HG03039 (cell line): ENCODE measurements at regions not wholly inside any gene's neighbourhood (a gene's known extent, or its start where the extent isn't known, plus 50 kb on each side); places are given as distances from the start of the nearest gene placed in this dataset.

Experiments
- ATAC-seq: cut with Tn5 transposase; IDR thresholded peaks from one replicate; pipeline ENCODE4 v1.9.1; 2021; ENCODE audit warnings: mild to moderate bottlenecking, moderate library complexity; ENCODE audit not compliant: unreplicated experiment

GRCh38 chr2:196433116-196433515 is 206.4 kb upstream of the CCDC150 start:
- ATAC-seq: no peak

GRCh38 chr2:196434217-196434616 is 205.3 kb upstream of the CCDC150 start:
- no peak for ATAC-seq

DNA sequence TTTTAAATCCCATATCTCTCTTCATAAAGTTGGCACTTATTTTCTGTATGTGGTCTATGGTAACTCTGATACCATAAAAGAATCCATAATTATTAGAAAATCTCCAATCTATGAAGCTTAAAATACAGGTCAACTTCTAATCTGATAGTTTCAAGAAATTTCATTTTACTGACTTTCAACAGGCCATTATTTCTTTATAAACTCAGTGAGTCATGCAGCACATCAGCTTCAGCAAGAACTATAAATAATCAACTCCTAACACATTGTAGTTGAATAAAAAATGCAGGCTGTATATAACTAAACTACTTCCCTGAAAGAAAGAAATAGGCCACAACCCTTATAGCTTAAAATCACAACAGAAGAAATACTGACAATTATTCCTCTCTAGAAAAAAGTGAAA is 204.3 kb upstream of the CCDC150 start:
- no peak for ATAC-seq

- no peak for ATAC-seq
These were observed 201.9 kb upstream of the CCDC150 start for GRCh38 chr2:196437626-196438025.

DNA sequence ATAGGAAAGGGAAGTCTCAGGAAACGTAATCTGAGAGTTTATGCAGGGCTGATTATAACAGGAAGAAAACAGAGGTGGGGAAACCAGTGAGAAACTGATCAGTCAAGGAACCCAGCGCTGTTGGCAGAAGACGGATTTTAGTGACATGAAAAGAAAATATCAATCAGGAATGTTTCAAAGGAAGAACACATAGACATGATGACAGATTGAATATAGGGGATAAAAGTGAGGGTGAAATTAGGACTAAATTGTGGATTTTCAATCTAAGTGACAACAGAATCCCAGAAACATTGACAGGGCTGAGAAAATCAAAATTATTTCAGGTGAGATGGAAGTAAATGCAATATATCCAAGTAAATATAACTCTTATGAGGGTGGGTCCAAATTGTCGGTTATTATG is 199.8 kb upstream of the CCDC150 start:
- no peak for ATAC-seq

- no peak for ATAC-seq
These were observed 199.1 kb upstream of the CCDC150 start for GRCh38 chr2:196440413-196440812.

DNA sequence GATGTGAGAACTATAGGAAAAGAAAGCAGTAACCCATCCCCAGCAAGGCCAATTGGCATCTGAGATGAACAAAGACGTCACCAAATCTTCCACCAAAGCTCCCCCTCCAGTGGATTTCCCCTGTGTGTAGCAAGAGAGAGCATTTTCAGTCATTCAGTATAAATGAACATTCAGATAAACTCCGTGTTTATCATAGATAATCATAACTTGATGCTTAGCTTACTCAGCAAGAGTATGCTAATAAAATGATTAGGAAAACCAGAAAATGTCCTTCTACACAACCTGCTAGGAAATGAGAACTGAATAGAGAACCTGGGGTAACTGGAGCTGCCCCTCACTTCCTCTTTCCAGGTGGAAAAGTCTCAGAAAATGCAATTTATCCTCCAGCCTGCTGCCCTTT is 198.0 kb upstream of the CCDC150 start:
- ATAC-seq: peak; percentile 57

DNA sequence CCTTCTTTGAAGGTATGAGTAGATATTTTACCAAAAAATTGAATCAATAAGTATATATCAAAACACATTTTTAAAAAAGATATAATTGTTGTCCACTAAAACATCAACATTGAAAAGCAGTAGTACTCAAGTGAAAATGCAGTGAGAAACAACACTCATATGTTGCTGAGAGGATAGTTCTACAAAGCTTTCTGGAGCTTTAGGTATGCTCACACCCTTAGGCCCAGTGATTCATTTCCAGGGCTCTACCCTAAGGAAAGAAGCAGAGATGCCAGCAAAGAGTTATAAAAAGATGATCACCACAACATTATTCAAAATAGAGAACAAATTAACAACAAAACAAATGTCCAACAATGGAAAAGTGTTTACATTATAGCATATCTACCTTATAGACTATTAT is 197.3 kb upstream of the CCDC150 start:
- ATAC-seq: no peak

DNA sequence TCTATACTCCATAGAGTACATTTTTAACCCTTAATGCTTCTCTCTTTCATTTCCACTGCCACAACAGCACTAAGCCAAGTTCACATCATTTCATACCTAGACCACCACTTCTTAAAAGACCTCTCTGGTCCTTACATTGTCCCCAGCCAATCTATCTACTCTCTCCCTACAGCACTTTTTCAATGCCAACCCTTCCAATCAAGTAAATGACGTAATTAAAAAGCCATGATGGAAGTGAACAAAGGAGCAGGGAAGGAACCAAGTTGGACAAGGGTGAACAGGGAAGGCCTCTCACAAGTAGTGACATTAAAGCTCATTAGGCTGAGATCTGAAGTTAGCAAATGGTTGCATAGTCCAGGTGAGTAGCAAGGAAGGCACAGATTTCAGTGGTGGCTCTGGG is 195.1 kb upstream of the CCDC150 start:
- ATAC-seq: no peak

- no peak for ATAC-seq
These were observed 193.5 kb upstream of the CCDC150 start for GRCh38 chr2:196445991-196446390.

DNA sequence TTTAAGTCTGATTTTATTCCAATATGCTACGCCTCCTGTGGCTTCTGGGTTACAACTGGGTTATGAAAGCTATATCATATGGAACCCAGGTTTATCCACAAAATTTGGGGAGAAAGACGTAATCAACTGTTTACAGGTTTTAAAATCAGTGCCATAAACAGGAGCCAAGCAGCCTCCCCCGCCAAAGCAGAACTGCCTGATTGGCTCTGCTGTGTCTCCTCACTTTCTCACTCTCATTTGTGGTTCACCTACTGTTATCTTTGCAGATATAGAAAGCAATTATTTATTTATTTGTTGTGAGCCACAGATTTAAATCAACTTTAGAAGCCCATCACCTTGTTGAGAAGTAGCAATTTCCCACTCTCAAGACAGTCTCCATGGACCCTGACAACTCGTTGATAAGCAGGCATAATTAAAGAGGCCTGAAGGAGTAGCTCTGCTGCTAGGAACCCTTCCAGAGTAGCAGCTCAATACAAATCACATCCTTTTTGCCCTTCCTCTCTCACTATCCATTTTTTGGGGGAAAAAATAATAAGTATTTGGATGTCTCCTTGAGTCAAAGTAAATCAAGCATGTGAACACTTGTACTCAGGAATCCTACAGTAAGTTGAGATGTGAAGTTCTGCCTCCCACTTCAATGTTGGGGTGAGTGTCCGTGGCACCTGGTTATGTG is 191.0 kb upstream of the CCDC150 start:
- ATAC-seq: no peak

- peak; percentile 59 for ATAC-seq
These were observed 190.4 kb upstream of the CCDC150 start for GRCh38 chr2:196449083-196449482.

DNA sequence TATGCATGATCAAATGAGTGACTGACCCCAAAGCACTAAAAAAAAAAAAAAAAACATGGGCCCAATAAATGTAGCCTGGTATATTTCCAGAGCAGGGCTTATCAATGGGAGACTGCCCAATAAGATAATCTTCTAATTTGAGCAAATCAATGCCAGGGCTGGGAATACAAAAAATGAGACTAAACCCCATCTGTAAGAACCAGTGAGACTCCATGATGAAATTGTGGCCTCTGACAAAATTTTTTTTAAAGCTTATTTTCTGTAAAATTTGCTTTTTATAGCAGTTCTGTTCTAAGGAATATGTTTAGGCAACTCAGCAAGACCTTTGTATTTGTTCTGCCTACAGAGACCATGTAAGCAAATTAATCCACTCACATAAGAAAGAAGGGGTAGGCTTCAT is 186.8 kb upstream of the CCDC150 start:
- ATAC-seq: no peak

DNA sequence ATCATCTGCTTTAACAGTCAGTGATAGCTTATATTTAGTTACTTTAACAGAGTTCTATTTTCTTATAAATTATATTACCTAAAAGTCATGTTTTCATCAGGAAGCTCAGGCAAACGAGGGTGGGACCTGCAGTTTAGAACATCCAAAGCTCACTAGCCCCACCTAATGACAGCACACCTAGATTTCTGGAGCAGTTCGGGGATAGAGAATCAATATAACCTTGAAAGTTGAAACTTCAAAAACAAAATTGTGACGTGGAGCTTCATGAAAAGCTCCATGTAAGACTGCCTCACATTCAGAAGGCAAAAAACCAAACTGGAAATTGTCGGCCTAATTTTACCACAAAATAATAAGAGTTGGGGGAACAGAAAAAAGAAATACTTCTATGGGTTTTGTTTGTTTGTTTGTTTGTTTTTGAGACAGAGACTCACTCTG is 185.9 kb upstream of the CCDC150 start:
- peak; percentile 65 for ATAC-seq

DNA sequence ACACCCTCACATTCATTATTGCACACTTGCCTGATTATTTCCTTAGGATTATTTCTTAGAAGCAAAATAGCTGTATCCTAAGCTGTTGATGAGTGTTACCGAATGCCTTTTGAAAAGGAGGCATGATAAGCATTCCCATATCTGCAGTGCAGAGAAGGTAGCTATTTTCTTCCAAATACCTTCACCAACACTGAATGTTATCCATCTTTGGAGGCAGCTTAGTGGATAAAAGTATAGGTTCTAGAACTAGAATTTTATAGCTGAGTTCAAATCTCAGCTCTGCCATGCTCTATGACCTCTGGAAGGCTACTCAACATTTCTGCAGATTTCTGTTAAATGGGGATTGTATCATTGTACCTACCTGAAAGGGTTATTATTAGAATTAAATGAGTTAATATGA is 185.0 kb upstream of the CCDC150 start:
- ATAC-seq: no peak

GRCh38 chr2:196459539-196459938 is 180.0 kb upstream of the CCDC150 start:
- peak; percentile 72 for ATAC-seq

DNA sequence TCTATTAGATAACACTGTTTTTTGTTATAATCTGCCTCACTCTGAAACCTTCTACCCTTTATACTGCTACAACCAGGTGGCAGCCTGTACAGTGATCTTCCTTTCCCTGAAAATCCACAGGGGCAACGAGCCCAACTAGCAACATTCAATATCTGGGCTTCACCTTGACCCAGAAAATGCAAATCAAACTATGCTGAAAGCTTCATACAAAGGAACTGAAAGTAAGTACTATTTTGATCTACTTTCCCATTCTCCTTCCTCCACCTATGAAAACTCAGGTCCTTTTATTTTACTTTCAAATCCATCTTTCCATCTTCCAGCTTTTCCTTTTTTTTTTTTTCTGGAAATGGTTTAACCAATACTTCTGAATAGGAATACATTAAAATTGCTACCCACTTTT is 175.8 kb upstream of the CCDC150 start:
- ATAC-seq: no peak

DNA sequence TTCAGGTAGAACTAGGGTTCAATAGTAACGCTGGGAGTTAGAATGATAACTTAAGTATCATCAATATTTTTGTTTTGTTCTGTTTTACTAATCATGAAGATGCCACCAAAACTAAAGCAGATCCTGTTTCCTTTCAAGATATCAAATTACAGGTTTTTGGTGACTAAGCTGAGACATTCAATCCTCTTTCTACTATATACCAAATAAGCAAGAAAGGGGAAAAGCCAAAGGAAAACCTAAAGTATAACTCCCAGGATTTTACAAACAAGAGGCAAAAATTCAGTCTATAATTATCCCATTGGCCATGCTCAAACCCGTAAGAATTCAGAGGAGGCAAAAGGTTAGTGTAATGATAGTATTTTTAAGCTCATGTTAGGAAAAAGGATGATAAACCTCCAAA is 175.2 kb upstream of the CCDC150 start:
- no peak for ATAC-seq

DNA sequence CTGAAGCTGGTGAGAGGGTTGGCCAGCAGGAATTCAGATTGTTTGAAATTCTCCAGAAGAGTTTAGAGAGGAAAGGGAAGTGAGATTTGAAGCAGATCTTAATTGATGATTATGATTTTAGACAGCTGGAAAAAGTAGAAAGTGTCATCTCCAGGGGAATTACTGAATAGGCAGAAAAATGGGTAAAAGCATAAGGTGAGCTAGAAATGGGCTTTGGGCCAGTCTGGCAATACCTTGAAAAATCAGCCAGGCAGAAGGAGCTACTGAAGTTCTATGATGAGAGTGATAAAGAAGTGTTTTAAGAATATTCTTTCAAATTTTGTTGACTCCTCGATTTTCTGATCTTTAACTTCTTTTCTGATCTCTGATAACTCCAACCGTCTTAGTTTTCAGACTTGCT is 172.9 kb upstream of the CCDC150 start:
- no peak for ATAC-seq

- ATAC-seq: no peak
These were observed 171.1 kb upstream of the CCDC150 start for GRCh38 chr2:196468394-196468793.

- no peak for ATAC-seq
These were observed 165.9 kb upstream of the CCDC150 start for GRCh38 chr2:196473617-196474016.

GRCh38 chr2:196475611-196476010 is 163.9 kb upstream of the CCDC150 start:
- no peak for ATAC-seq

DNA sequence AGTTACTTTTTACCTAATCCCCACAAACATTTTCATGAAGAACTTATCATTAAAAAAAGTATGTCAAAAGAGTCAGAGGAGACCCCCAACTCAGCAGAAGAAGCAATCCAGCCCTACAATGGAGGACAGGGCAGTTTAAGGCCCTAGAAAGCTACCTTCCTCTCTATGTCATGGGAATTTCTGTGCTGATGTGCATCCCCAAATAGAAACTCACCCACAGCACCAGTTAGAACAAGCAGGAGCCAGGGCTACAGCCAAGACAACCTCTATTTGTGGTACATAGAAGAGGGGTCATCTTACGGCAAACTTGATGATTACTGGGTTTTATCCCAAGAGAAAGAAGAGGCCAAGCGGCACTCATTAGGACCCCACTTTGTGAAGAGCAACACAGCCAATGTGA is 160.9 kb upstream of the CCDC150 start:
- ATAC-seq: no peak
